ENCODE measurements at regions not wholly inside any gene's neighbourhood (a gene's known extent, or its start where the extent isn't known, plus 50 kb on each side); places are given as distances from the start of the nearest gene placed in this dataset.

DNA sequence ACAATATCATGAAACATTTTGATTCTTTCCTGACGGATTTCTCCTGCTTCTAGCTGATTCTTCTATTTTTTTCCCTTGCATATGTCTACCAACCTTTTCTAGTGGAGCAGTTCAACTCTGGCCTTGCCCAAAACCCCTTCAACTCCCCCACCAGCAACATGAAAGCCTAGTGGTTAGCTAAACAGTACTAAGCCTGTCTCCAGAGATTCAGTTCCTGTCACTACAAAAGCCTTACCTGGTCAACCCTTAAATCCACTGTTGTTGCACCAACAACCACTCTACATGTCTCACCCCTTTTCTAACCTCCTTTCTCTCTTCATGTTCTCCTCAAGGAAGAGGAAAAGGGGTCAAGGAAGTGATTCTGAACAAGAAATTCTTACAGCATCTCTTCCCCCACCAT lies 74.8 kb upstream of the PIK3R1 start:
- no peak overlapping the region for H3K9ac ChIP-seq
- no peak overlapping the region for H3K4me3 ChIP-seq
- H3K4me1 ChIP-seq = no peaks in the 10 kb centered on the region
- TF ChIP-seq Cebpa-rat (IDR thresholded peaks at IDR 0.05) = no peak
- no peaks in the 10 kb centered on the region for H3K36me3 ChIP-seq
- H3K27ac ChIP-seq = no peak overlapping the region
- H3K27me3 ChIP-seq = no peaks in the 10 kb centered on the region
- H3K9me3 ChIP-seq (replicated peaks in 1 of 11) = peaks cover 0 to 20% (median 8%) of the 10 kb centered on the region in 11 experiments; a peak in 9 of 22 replicates
- H3K4me2 ChIP-seq = no peak overlapping the region
- H4K20me1 ChIP-seq = no peaks in the 10 kb centered on the region

DNA sequence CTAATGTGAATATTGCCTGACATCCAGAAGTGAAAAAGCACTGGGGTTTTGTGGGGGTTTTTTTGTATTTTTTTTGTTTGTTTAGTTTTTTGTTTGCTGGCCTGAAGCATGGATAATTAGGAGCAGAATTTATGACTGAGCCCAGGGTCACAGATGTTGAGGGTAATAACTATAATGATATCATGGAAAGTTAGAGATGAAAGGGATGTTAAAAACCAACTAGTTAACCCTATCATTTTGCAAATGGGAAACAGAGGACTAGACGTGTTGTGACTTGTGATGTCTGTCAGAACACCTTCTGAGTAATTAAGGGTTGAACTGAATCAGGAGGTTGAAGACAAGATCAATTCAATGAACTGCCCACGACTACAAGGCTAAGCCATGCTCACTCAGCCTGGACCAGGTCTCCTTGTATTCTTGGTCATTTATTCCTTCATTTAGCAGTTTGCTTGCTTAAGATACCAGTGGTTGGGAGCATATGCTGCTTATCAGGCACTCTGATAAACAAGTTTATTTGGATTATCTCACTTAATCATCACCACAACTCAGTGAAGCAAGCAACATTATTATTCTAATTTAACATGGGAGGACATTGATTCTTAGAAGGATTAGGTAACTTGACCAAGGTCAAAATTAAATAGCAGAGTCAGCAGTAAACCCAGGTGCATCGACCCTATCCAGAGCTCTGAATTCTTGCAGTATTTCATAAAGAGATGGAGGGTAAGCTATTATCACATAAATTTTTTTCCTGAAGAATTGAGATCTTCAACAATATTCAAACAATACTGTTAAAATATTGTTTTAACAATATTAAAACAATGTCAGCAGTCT lies 75.7 kb upstream of the PIK3R1 start:
- Histone ChIP-seq H3K4me2 (no peak overlapping the region), H3K9me3 (replicated peaks in 1 of 11) (peaks cover 0 to 20% (median 8%) of the 10 kb centered on the region in 11 experiments; a peak in 9 of 22 replicates), H4K20me1 (no peaks in the 10 kb centered on the region), H3K36me3 (no peaks in the 10 kb centered on the region), H3K4me1 (no peaks in the 10 kb centered on the region), H3K9ac (no peak overlapping the region), H3K27me3 (no peaks in the 10 kb centered on the region), H3K4me3 (no peak overlapping the region), H3K27ac (no peak overlapping the region)
- TF ChIP-seq Cebpa-rat (IDR thresholded peaks at IDR 0.05) = no peak

DNA sequence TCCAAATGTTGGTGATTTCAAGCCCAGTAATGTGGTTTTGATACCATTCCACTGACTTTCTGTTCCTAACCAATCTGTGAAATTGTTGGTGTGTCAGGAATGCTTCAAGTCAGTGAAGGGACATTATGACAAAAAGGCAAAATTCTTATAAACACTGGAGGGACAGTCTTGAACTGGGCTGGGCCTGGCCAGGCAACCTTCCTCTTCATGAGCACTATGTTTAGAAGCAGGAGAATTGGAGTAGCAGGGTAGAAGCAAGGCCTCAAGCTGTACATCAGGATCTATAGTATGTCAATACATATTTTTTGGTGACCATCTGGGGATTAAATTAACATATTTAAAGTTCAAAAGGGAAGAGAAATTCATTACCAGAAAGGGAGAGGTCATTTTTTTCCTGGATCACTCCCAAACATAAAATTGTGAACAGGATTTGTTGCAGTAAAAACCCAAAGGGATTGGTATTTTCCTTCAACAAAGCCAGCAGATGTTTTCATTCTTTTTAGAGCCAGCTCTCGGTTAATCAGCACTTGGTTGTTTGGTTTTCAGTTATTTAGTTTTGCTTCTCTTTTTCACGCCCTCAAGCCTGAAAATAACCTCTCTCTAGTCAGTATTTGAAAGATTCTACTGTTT lies 77.9 kb upstream of the PIK3R1 start:
- H3K27me3 ChIP-seq = no peaks in the 10 kb centered on the region
- no peak overlapping the region for H3K4me2 ChIP-seq
- peaks cover 0 to 6% (median under 1%) of the 10 kb centered on the region in 11 experiments; a peak in 4 of 22 replicates for H3K9me3 ChIP-seq (replicated peaks in 1 of 11)
- TF ChIP-seq Cebpa-rat (IDR thresholded peaks at IDR 0.05) = no peak
- H3K9ac ChIP-seq = no peak overlapping the region
- H4K20me1 ChIP-seq = no peaks in the 10 kb centered on the region
- H3K4me1 ChIP-seq = no peaks in the 10 kb centered on the region
- H3K27ac ChIP-seq = no peak overlapping the region
- no peaks in the 10 kb centered on the region for H3K36me3 ChIP-seq
- no peak overlapping the region for H3K4me3 ChIP-seq

DNA sequence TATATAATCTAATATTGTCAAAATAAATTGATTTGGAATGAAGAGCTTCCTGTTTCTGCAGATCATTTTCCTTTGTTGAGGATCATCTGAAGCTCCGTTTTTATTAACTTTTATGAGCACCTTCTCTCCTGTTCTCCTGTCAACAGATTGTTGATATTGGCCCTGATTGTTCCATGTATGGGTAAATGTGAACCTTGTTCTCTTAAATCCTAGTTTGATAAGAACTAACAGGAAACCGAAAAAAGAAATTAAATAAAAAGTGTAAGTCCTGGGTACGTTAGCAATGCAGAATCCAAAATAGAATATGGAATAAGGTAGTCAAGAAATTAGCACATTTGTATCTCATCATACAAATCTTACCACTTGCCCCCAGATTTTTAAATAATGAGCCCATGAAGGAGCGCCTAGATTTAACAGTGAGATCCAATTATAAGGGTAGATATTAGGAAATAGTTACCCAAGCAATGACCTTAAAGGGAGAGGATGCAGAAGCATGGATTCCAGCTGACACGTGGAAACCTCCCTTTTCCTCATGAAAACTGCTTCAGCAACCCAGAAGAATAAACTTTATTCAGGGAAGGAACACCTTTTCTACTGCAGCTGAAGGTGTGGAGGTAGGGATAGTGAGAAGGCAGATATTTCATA lies 80.8 kb upstream of the PIK3R1 start:
- H4K20me1 ChIP-seq = no peaks in the 10 kb centered on the region
- H3K4me2 ChIP-seq = no peak overlapping the region
- no peak overlapping the region for H3K4me3 ChIP-seq
- no peaks in the 10 kb centered on the region for H3K36me3 ChIP-seq
- no peaks in the 10 kb centered on the region for H3K27me3 ChIP-seq
- no peak overlapping the region for H3K9ac ChIP-seq
- H3K4me1 ChIP-seq = no peaks in the 10 kb centered on the region
- TF ChIP-seq Cebpa-rat (IDR thresholded peaks at IDR 0.05) = no peak
- no peaks in the 10 kb centered on the region for H3K9me3 ChIP-seq (replicated peaks in 1 of 11)
- H3K27ac ChIP-seq = no peak overlapping the region

DNA sequence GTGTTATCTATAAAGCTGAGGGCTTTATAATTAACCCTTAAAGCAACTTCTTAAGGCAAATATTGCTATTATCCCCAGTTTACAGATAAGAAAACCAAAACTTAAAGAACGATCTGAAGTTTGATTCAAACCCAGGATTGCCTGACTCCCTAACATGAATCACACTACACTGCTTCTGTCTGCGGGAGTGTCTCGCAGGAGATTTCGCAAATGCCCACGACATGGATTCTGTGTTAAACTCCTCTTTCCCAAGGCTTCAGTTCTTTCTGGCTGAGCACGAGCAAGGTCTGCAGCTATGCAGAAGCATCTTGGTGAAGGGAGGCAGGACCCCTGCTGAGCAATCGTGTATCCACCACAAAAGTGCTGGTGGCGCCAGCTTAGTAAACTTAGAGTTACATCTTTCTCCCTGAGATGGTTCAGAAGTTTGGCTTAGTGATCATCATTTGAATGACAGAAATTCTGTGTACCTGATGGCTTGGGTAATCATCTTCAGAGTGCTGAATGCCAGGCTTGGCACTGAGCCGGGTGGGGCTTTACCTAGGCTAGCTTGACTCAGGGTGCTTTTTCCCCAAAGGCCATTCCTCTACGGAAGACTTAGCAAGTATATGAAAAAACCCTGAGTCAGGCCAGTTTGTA lies 81.4 kb upstream of the PIK3R1 start:
- Histone ChIP-seq H3K4me2 (no peak overlapping the region), H3K27ac (no peak overlapping the region), H4K20me1 (no peaks in the 10 kb centered on the region), H3K9me3 (replicated peaks in 1 of 11) (no peaks in the 10 kb centered on the region), H3K27me3 (no peaks in the 10 kb centered on the region), H3K9ac (no peak overlapping the region), H3K4me1 (no peaks in the 10 kb centered on the region), H3K36me3 (no peaks in the 10 kb centered on the region), H3K4me3 (no peak overlapping the region)
- no peak for TF ChIP-seq Cebpa-rat (IDR thresholded peaks at IDR 0.05)

DNA sequence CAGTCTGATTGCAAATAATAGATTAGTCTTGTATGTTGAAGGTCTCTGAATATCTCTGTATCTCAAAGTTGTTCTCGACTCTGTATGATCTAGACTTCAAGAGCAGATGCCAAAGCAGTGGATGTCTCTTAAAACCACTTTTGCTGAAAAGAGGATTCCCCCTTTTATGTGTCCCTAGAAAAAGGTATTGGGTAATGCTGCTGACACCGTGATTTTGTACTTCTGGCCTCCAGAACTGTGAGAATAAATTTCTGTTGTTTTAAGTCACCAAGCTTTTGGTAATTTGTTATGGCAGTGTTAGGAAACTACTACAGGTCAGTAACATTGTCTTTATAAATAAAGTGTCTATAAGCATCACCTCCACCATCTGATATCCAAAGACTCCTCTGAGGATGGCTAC lies 85.3 kb upstream of the PIK3R1 start:
- H3K27me3 ChIP-seq = no peaks in the 10 kb centered on the region
- H3K4me1 ChIP-seq = no peaks in the 10 kb centered on the region
- no peak overlapping the region for H3K4me2 ChIP-seq
- no peak overlapping the region for H3K27ac ChIP-seq
- H3K4me3 ChIP-seq = no peak overlapping the region
- no peaks in the 10 kb centered on the region for H3K36me3 ChIP-seq
- H3K9me3 ChIP-seq (replicated peaks in 1 of 11) = no peaks in the 10 kb centered on the region
- no peaks in the 10 kb centered on the region for H4K20me1 ChIP-seq
- H3K9ac ChIP-seq = no peak overlapping the region
- no peak for TF ChIP-seq Cebpa-rat (IDR thresholded peaks at IDR 0.05)

DNA sequence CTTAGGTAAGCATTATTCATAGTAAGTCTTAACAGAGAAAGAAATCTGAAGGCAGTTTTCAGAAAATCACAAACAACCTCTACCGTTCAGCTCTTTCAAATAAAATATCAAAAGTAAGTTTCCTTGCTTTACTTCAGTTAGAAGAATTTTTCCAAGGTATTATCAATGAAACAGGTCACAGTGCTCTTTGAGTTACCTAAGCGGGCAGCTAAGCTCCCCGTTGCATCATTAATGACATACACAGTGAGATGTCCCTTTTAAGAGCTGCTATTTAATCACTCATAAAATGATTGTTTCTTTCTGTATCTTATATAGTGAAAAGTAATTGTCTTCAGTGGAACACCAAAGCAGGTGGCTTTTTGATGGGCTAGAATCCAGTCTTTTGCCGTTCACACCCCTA lies 86.2 kb upstream of the PIK3R1 start:
- Histone ChIP-seq H3K9ac (no peak overlapping the region), H3K9me3 (replicated peaks in 1 of 11) (no peaks in the 10 kb centered on the region), H4K20me1 (no peaks in the 10 kb centered on the region), H3K27ac (no peak overlapping the region), H3K4me2 (no peak overlapping the region), H3K4me3 (no peak overlapping the region), H3K27me3 (no peaks in the 10 kb centered on the region), H3K36me3 (no peaks in the 10 kb centered on the region), H3K4me1 (no peaks in the 10 kb centered on the region)
- TF ChIP-seq Cebpa-rat (IDR thresholded peaks at IDR 0.05) = no peak

DNA sequence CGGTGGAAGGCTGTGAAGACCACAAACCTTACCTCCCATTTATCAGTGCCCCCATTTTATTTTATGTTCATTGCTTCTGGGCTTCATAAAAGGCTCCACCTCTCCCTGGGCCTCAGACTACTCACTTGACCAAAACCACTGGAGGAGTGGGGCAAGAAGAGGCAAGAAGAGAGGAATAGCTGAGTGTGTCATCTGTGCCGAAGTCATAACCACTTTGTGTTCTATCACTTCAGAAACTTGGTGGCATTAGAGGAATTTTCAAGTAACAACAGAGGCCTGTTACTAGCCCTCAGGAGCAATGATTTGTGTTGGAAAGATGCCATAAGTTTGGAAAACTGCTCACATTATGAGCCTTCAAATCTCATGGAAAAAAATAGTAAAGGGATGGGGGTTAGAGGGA lies 88.7 kb upstream of the PIK3R1 start:
- Histone ChIP-seq H3K4me3 (no peak overlapping the region), H3K36me3 (no peaks in the 10 kb centered on the region), H3K9me3 (replicated peaks in 1 of 11) (no peaks in the 10 kb centered on the region), H3K27ac (no peak overlapping the region), H3K27me3 (no peaks in the 10 kb centered on the region), H3K9ac (no peak overlapping the region), H3K4me1 (no peaks in the 10 kb centered on the region), H3K4me2 (no peak overlapping the region), H4K20me1 (no peaks in the 10 kb centered on the region)
- TF ChIP-seq Cebpa-rat (IDR thresholded peaks at IDR 0.05) = no peak

Measured in BLaER1 treated with 17β-estradiol and CSF1 and Interleukin-3, amounts not matched to agents 10 nM and 100 nM (cell line).